ENCODE measurements at regions not wholly inside any gene's neighbourhood (a gene's known extent, or its start where the extent isn't known, plus 50 kb on each side); places are given as distances from the start of the nearest gene placed in this dataset.
A peak's percentile ranks its signal among the peaks of the same experiment; 100 is the strongest.

DNA sequence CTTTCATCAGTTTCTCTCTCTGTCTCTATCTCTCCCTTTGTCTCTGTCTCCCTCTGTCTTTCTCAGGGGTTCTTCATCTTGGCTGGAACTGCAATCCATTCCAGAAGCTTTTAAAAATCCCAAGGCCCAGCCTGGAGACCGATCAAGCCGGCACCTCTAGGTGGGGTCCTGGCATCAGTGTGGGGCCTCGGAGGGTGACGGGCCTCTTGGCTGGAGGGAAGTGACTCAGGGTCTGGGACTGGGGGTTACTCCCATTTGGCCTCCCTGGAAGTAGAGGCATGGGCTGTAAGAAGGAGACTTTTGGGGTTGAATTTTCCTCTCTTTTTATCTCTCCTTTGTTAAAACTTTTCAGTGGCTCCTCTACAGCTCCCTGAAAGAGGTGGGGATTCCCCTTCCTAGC, 52.8 kb upstream of the OTOF start:
- DNase-seq (ENCODE audit: low spot score): peak; percentile 40

DNA sequence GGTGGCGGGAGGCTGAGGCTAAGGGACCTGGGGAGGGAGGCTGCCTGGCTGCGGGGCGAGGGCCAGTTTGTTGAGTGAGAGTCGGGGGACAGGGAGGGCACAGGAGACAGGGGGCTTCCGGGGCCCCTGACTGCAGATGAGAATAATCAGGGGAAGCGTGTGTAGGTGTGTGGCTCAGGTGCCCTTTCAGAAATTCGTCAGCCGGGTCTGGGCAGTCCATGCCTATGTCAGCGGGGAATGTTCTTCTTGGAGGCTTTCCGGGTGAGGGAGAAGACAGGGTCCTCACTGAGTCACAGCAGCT, 52.3 kb upstream of the OTOF start:
- no peak for DNase-seq (ENCODE audit: low spot score)

DNA sequence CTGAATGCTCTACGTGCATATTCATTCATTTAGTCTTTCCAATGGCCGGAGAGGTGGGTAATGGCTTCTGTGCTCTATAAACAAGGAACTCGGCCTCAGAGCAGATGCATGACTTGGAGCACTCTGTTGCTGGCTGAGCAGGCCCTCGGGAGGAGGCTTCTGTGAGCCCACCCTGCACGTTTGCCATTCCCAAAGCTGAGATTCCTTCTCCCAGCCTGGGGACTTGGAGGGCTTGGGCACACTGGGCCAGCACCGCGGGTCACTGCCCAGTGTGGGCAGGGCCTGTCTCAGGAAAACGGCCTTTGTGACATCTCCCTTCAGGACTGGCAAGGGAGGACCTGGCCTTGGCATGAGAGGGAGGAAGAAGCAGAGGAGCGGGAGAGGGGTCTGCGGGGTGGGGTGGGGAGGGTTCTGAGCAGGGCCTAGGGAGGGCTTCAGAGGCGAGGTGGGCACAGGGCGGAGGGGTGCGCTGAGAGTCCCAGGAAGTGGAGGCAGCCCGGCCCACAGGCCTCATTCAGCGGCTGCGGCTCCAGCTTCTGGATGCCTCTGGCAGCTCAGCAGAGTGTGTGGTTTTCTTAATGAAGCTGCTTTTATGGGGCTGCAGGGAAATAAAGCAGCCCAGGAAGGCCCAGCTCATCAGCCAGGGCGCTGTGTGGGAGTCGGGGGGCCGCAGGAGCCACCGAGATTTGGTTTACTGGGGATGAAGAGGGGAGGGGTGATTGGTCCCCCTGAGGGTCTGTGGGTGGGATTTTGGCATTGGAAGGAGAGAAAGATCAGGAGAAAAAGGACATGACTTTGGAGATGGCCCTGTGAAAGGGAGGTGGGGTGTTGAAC, 51.7 kb upstream of the OTOF start:
- no peak for DNase-seq (ENCODE audit: low spot score)

DNA sequence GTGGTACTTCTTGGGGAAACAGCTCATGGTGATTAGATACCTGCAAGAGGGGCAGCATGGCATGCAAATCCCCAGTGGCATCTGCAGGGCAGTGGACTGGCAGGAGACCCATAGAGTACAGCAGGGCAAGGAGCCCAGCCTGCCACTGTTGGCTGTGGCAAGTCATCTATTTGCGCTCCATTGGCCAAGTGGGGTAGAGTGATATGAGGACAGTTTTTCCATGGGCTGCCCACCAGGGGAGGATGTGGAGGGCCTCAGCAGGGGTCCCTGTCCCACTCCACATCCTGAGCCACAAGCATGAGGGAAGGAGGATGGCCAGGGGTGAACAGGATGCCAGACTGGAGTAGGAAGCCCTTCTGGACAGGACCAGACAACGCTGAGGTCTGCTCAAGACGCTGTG, 50.9 kb upstream of the OTOF start:
- DNase-seq (ENCODE audit: low spot score): no peak

DNA sequence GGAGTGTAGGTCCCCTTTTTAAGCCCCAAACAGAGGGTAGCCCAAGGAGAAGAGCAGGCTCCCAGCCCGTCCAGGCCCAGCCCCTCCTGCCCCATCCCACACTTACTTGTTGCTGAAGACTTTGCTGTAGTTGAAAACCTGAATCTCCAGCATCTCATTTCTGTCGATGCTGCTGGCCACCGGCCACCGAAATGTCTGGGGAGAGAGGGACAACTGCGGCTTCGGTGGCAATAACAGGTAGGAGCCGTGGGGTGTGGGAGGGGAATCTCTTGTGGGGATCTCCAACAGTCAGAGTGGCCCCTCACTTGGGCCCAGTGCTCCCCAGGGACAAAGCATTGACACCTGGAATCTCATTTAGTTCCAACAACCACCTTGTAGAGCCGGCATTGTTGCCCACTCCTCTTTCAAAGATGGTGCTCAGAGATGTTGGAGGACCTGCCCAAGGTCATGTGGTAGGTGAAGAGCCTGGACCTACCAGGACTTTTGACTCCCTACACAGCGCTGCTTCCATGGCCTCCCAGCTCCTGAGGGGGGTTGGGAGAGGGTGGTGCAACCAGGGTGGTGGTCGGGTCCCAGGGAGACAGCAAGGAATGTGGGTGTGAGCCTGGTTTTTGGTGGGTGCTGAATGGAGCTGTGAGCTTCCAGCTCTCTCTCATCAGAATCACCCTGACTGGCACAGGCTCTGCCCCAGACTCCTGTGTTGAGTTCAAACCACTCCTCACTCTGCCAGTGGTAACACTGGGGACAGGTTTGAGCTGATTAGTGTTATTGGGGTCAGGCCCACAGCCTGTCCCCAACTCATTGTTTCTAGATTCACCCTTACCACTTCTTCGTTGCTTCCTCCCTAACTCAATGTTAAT, 50.0 kb upstream of the OTOF start:
- no peak for DNase-seq (ENCODE audit: low spot score)

All from A172 (cell line).